CD8-positive, alpha-beta memory T cell (primary cell): ENCODE measurements at regions not wholly inside any gene's neighbourhood (a gene's known extent, or its start where the extent isn't known, plus 50 kb on each side); places are given as distances from the start of the nearest gene placed in this dataset.

Source experiments
- CTCF ChIA-PET: fragments of 350-600 bp; sonication (Branson Sonifier 250); formaldehyde crosslinking; loops from one replicate; lab custom pipeline; 2021; ENCODE audit warnings: antibody characterized with exemption; lab: Charles Lee
- POLR2A ChIA-PET: fragments of 350-600 bp; sonication (Branson Sonifier 250); formaldehyde crosslinking; loops from one replicate; lab custom pipeline; 2021; ENCODE audit warnings: antibody characterized with exemption; lab: Charles Lee
- DNase-seq, 5 donors: peaks; one replicate each; pipeline versions ENCODE4 v3.0.0 to v3.0.0-alpha.2; 2020 to 2022; ENCODE audit warnings: mixed read lengths in 1 of 5
- H3K27ac ChIP-seq: one replicate; pipeline ENCODE4 v1.7.0; 2013; ENCODE audit warnings: low read depth, mild to moderate bottlenecking, low read length, moderate library complexity
- H3K27me3 ChIP-seq: 2 replicates; pipeline ENCODE4 v1.7.0; 2013; ENCODE audit warnings: low read length, mild to moderate bottlenecking; ENCODE audit not compliant: insufficient read depth, poor library complexity, severe bottlenecking
- H3K36me3 ChIP-seq: 2 replicates; pipeline ENCODE4 v1.7.0; 2013; ENCODE audit warnings: mild to moderate bottlenecking, low read length, moderate library complexity; ENCODE audit not compliant: insufficient read depth
- H3K4me1 ChIP-seq: 2 replicates; pipeline ENCODE4 v1.7.0; 2013; ENCODE audit warnings: mild to moderate bottlenecking, low read length, moderate library complexity; ENCODE audit not compliant: insufficient read depth
- H3K4me3 ChIP-seq: 2 replicates; pipeline ENCODE4 v1.7.0; 2013; ENCODE audit warnings: mild to moderate bottlenecking, low read length
- H3K9me3 ChIP-seq: 2 replicates; pipeline ENCODE4 v1.7.0; 2013; ENCODE audit warnings: mild to moderate bottlenecking, low read length
- H3K27ac Mint-ChIP-seq, 8 donors: one replicate each; pipeline ENCODE4 v1.8.0; 2020 to 2021; ENCODE audit warnings: mixed read lengths in 8 of 8, mild to moderate bottlenecking in 6 of 8, inconsistent platforms in 3 of 8, moderate library complexity in 3 of 8
- H3K27me3 Mint-ChIP-seq, 2 donors: one replicate each; pipeline ENCODE4 v1.8.0; 2020 to 2021; ENCODE audit warnings: mixed read lengths in 2 of 2, mild to moderate bottlenecking in 1 of 2, moderate library complexity in 1 of 2
- H3K36me3 Mint-ChIP-seq, 3 donors: one replicate each; pipeline ENCODE4 v1.8.0; 2020 to 2021; ENCODE audit warnings: mixed read lengths in 3 of 3, inconsistent platforms in 1 of 3, mild to moderate bottlenecking in 1 of 3
- H3K4me1 Mint-ChIP-seq, 3 donors: one replicate each; pipeline ENCODE4 v1.8.0; 2020 to 2021; ENCODE audit warnings: mixed read lengths in 3 of 3, inconsistent platforms in 1 of 3, mild to moderate bottlenecking in 1 of 3
- H3K4me3 Mint-ChIP-seq, 7 donors: one replicate each; pipeline ENCODE4 v1.8.0; 2020 to 2021; ENCODE audit warnings: mixed read lengths in 7 of 7, mild to moderate bottlenecking in 6 of 7, moderate library complexity in 4 of 7, inconsistent platforms in 2 of 7
- H3K9me3 Mint-ChIP-seq, 5 donors: one replicate each; pipeline ENCODE4 v1.8.0; 2020 to 2022; ENCODE audit warnings: mixed read lengths in 5 of 5, mild to moderate bottlenecking in 3 of 5, moderate library complexity in 2 of 5, inconsistent platforms in 1 of 5

DNA sequence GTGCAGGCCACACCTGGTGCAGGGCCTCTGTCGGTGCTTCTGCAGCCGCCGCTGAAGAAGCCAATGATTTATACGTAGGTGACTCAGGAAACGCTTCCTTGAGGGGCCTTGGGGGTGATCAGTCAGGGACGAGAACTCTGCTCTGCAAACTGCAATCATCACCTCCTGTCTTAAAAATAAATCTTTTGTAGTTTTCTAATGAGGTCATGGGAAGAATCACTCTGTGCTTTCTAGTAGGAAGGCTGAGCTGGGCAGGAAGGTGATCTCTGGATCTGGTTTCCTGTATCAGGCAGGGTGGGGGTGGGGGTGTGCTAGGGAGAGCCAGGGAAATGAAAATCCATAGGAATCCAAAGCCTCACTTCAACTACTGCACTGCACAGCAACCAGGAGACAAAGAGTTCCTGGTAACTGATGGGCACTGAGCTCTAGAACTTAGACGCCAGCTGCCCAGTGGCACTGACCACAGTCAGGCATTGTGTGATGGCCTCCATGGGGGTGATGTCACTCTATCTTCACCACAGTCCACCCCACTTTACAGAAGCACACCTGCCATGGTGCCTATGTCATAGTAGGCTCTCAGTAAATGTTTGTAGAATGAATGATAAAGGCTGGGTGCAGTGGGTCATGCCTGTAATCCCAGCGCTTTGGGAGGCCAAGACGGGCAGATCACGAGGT lies 292.4 kb upstream of the PWP1 start:
- Mint-ChIP-seq H3K36me3 (no peaks in the 10 kb centered on the region), H3K4me1 (peaks cover 44 to 49% (median 47%) of the 10 kb centered on the region in 3 donors), H3K27me3 (peaks cover 3 to 11% of the 10 kb centered on the region in 2 donors), H3K27ac (peak overlapping the region in 4 of 8 donors; percentile 11 to 58 (median 41)), H3K4me3 (peak overlapping the region in 2 of 7 donors; percentile 9 to 14), H3K9me3 (peaks cover 0 to 4% (median 0%) of the 10 kb centered on the region in 5 donors)
- no peak overlapping the region for H3K4me3 ChIP-seq
- H3K27me3 ChIP-seq = no peaks in the 10 kb centered on the region
- ChIA-PET POLR2A (no interaction called here), CTCF (no interaction called here)
- no peak overlapping the region for H3K27ac ChIP-seq
- peaks cover 46% of the 10 kb centered on the region for H3K4me1 ChIP-seq
- no peaks in the 10 kb centered on the region for H3K36me3 ChIP-seq
- peak in 1 of 5 donors; percentile 39 for DNase-seq
- H3K9me3 ChIP-seq = no peaks in the 10 kb centered on the region

DNA sequence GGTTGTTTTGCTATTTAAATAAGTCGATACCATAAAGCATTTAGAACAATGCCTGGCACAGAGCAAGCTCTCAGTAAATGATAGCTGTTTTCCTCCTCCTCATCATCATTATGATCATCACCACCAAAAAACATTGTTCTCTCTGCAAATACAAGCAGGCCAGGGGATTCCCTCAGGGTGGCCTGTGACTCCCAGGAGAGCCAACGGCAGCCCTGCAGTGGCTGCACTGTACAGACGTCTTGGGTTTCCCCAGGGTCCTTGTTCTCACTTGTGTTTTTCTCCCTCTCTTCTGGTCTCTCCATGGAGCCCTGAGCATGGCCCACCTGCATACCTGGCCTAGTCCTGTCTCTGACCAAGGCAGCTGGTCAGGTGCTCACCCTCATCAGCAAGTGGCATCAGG lies 290.9 kb upstream of the PWP1 start:
- ChIA-PET CTCF (interaction anchor here (1.1 kb wide), 1 partner anchor 37 kb away, joined by 3 read pairs; no protein-coding TSS in a partner anchor), POLR2A (no interaction called here)
- no peaks in the 10 kb centered on the region for H3K36me3 Mint-ChIP-seq
- peak overlapping the region in 2 of 8 donors; percentile 11 to 45 for H3K27ac Mint-ChIP-seq
- no peak for DNase-seq
- H3K4me3 Mint-ChIP-seq = no peak overlapping the region
- H3K27me3 Mint-ChIP-seq = peaks cover 3 to 9% of the 10 kb centered on the region in 2 donors
- Histone ChIP-seq H3K27ac (no peak overlapping the region), H3K4me3 (no peak overlapping the region), H3K27me3 (no peaks in the 10 kb centered on the region), H3K4me1 (peaks cover 35% of the 10 kb centered on the region), H3K9me3 (no peaks in the 10 kb centered on the region), H3K36me3 (no peaks in the 10 kb centered on the region)
- H3K9me3 Mint-ChIP-seq = peaks cover 0 to 2% (median 0%) of the 10 kb centered on the region in 5 donors
- peaks cover 31 to 40% (median 35%) of the 10 kb centered on the region in 3 donors for H3K4me1 Mint-ChIP-seq

DNA sequence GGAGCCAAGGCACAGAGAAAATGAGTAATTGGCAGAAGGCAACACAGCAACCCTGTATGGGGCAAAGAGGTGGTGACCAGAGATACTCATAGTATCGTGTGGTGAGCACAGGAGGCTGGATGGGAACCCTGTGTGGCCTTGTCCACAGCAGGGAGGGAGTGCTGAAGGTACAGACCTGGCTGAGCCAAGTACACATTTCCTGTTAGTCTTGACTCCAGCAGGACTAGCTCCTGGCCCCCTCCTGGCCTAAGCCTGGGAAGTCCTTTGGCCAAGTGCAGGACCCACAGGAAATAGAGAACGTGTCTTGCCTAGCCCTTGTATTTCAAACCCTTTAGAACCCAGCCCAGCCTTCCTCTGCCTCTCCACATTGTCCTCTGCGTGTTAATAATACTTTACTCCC lies 289.8 kb upstream of the PWP1 start:
- no peaks in the 10 kb centered on the region for H3K36me3 Mint-ChIP-seq
- H3K4me3 Mint-ChIP-seq = no peak overlapping the region
- no peaks in the 10 kb centered on the region for H3K9me3 ChIP-seq
- H3K9me3 Mint-ChIP-seq = no peaks in the 10 kb centered on the region
- ChIA-PET POLR2A (no interaction called here), CTCF (interaction anchor here (1.4 kb wide), 1 partner anchor 211 kb away, joined by 3 read pairs; no protein-coding TSS in a partner anchor)
- H3K4me3 ChIP-seq = no peak overlapping the region
- peak overlapping the region in 2 of 8 donors; percentile 24 to 36 for H3K27ac Mint-ChIP-seq
- H3K4me1 Mint-ChIP-seq = peaks cover 26 to 35% (median 26%) of the 10 kb centered on the region in 3 donors
- peaks cover 3 to 8% of the 10 kb centered on the region in 2 donors for H3K27me3 Mint-ChIP-seq
- peaks cover 24% of the 10 kb centered on the region for H3K4me1 ChIP-seq
- DNase-seq = no peak
- no peaks in the 10 kb centered on the region for H3K27me3 ChIP-seq
- no peak overlapping the region for H3K27ac ChIP-seq
- H3K36me3 ChIP-seq = no peaks in the 10 kb centered on the region

DNA sequence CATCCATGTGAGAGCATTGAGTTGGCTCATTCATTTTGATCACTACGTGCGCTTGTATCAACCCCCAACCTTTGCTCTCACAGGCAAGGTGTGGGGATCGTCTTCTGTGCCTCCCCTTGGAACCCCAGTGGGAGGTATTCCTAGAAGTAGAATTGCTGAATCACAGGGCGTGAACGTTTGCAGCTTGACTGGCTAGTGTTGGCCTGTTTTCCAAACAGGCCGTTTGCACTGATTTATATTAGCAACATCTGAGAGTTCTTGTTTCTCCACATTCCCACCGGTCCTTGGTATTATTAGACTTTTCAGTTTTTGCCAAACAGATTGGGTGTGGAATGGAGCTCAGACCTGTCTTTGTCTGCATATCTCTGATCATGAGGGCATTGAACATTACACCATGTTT lies 288.6 kb upstream of the PWP1 start:
- Histone ChIP-seq H3K27ac (no peak overlapping the region), H3K9me3 (no peaks in the 10 kb centered on the region), H3K27me3 (no peaks in the 10 kb centered on the region), H3K36me3 (no peaks in the 10 kb centered on the region), H3K4me3 (no peak overlapping the region), H3K4me1 (peaks cover 19% of the 10 kb centered on the region)
- ChIA-PET CTCF (interaction anchor here (1.2 kb wide), 1 partner anchor 265 kb away, joined by 5 read pairs; no protein-coding TSS in a partner anchor), POLR2A (no interaction called here)
- no peaks in the 10 kb centered on the region for H3K9me3 Mint-ChIP-seq
- H3K27me3 Mint-ChIP-seq = peaks cover 3 to 6% of the 10 kb centered on the region in 2 donors
- no peak overlapping the region for H3K4me3 Mint-ChIP-seq
- DNase-seq = no peak
- H3K36me3 Mint-ChIP-seq = no peaks in the 10 kb centered on the region
- H3K4me1 Mint-ChIP-seq = peaks cover 18 to 30% (median 24%) of the 10 kb centered on the region in 3 donors
- peak overlapping the region in 1 of 8 donors; percentile 4 for H3K27ac Mint-ChIP-seq

DNA sequence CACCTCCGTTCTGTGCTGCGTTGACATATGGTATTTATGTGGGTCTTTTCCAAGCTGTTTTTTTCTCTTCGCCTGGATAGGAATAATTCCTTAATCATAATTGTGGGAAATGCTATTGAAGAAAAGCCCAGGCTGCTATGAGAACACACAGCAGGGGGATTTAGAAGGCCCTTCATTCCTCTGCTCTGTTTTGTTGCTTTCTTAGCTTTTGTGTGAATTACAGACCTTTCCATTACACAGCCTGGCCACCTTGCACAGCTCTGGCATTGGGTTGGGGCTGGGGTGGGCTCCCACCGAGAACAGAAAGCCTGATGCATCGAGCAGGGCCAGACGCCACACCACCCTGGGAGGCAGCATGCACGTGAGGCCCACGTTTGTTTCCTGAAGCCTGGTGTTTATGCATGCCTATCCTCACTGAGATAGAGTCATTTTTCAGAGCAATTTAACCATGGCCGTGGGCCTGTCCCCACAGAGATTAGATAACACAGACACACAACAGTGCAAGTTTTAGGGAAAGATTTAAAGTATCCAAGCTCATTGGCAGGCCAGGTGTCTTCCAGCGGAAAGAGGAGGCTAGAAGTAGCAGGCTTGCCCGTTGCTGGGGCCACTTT lies 287.6 kb upstream of the PWP1 start:
- no peaks in the 10 kb centered on the region for H3K27me3 ChIP-seq
- POLR2A ChIA-PET = no interaction called here
- Mint-ChIP-seq H3K36me3 (no peaks in the 10 kb centered on the region), H3K4me3 (no peak overlapping the region), H3K9me3 (no peaks in the 10 kb centered on the region), H3K27ac (peak overlapping the region in 1 of 8 donors; percentile 2), H3K27me3 (no peaks in the 10 kb centered on the region), H3K4me1 (peaks cover 14 to 26% (median 23%) of the 10 kb centered on the region in 3 donors)
- no peaks in the 10 kb centered on the region for H3K36me3 ChIP-seq
- no peak overlapping the region for H3K27ac ChIP-seq
- H3K4me1 ChIP-seq = peaks cover 12% of the 10 kb centered on the region
- no peak for DNase-seq
- no peaks in the 10 kb centered on the region for H3K9me3 ChIP-seq
- CTCF ChIA-PET = interaction anchor here (1.2 kb wide), 1 partner anchor 266 kb away, joined by 5 read pairs; no protein-coding TSS in a partner anchor
- no peak overlapping the region for H3K4me3 ChIP-seq

DNA sequence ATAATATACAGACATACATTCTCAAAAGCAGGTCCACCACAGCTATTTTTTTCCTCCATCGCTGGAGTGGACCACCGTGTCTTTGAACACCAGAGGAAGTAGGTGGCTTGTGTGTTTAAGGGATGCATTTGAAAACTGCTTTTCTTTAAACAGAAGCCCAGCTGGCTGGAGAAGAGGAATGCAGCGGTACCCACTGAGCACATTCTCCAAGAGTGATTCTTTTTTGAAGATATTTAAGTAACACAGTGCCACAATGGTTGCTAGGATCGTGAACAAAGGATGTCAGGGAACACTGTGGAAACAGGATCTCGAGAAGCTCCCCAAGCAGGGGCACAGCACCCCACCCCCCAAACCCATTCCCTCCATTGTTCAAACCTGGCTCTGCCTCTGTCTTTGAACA lies 286.6 kb upstream of the PWP1 start:
- H3K4me1 Mint-ChIP-seq = peaks cover 9 to 21% (median 19%) of the 10 kb centered on the region in 3 donors
- H3K9me3 Mint-ChIP-seq = no peaks in the 10 kb centered on the region
- peaks cover 7% of the 10 kb centered on the region for H3K4me1 ChIP-seq
- peak overlapping the region in 1 of 8 donors; percentile 47 for H3K27ac Mint-ChIP-seq
- no peak overlapping the region for H3K27ac ChIP-seq
- H3K4me3 Mint-ChIP-seq = no peak overlapping the region
- no peak overlapping the region for H3K4me3 ChIP-seq
- H3K36me3 Mint-ChIP-seq = no peaks in the 10 kb centered on the region
- H3K27me3 ChIP-seq = no peaks in the 10 kb centered on the region
- no peaks in the 10 kb centered on the region for H3K27me3 Mint-ChIP-seq
- DNase-seq = no peak
- H3K36me3 ChIP-seq = no peaks in the 10 kb centered on the region
- H3K9me3 ChIP-seq = no peaks in the 10 kb centered on the region
- CTCF ChIA-PET = interaction anchor here (1.7 kb wide), 1 partner anchor 93 kb away, joined by 3 read pairs; no protein-coding TSS in a partner anchor
- POLR2A ChIA-PET = no interaction called here

DNA sequence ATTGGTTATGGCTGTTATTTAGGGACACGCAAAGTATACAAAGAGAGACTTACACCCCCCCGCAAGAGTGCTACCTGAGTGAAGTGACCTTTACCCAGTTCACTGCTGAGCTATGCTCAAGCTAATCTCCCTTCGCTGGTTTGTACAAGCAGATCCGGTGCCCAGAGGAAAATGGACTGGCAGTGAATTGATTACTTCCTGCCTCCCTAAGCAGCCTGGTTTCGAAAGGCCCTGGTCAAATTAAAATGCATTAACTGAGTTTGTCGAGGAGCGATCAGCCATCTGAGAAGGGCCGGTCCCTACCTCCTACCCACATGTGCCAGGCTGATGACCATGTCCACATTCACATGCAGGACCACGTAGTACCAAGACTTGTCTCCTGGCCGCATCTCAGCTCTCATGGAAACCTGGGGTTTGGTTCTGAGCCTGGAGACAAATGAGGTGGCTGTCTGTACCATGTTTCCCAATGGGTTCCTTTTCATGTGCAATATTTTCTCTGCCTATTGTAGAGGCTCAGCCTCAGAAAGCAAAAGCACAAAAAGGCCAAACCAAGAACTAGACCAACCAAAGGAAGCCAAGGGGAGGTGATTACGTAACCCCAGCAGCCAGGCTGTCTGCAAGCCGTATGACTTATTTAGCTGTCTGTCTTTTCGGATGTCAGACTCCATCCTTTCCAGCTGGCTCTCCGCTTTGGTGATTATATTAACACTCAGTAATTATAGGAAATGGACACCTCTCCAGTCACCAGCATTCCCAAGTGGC lies 284.7 kb upstream of the PWP1 start:
- Histone ChIP-seq H3K4me3 (no peak overlapping the region), H3K27ac (no peak overlapping the region), H3K9me3 (no peaks in the 10 kb centered on the region), H3K27me3 (no peaks in the 10 kb centered on the region), H3K4me1 (peaks cover 7% of the 10 kb centered on the region), H3K36me3 (no peaks in the 10 kb centered on the region)
- H3K36me3 Mint-ChIP-seq = no peaks in the 10 kb centered on the region
- H3K27me3 Mint-ChIP-seq = no peaks in the 10 kb centered on the region
- peaks cover 9 to 19% (median 19%) of the 10 kb centered on the region in 3 donors for H3K4me1 Mint-ChIP-seq
- peak overlapping the region in 7 of 8 donors; percentile 29 to 96 (median 85) for H3K27ac Mint-ChIP-seq
- no peaks in the 10 kb centered on the region for H3K9me3 Mint-ChIP-seq
- H3K4me3 Mint-ChIP-seq = peak overlapping the region in 1 of 7 donors; percentile 32
- DNase-seq = peak in 2 of 5 donors; percentile 18 to 44
- ChIA-PET POLR2A (no interaction called here), CTCF (interaction anchor here (0.6 to 2.6 kb wide), 4 partner anchors 11 to 269 kb away, joined by 3 to 20 read pairs (median 4); no protein-coding TSS in a partner anchor)
